MCF 10A (cell line): ENCODE measurements at regions not wholly inside any gene's neighbourhood (a gene's known extent, or its start where the extent isn't known, plus 50 kb on each side); places are given as distances from the start of the nearest gene placed in this dataset.
"Not testable (repeated sequence)": the region's sequence is repeated elsewhere in the genome, so short reads cannot be mapped to it uniquely, and the experiment has no call there.

Source experiments
- BruUV-seq: library from RNA; stranded (reverse); fragments of 400-500 nt; replicated peaks from 2 replicates; lab custom pipeline; 2021; lab: Mats Ljungman, UMichigan
- CTCF ChIA-PET: fragments of 300-600 bp; sonication (Branson Sonifier 250); formaldehyde crosslinking; extraction: SDS; loops from one replicate; lab custom pipeline; 2021; ENCODE audit warnings: antibody characterized with exemption, inconsistent platforms; lab: Yijun Ruan, JAX
- POLR2A ChIA-PET: fragments of 300-600, 350-650 bp; sonication (Branson Sonifier 250); formaldehyde crosslinking; extraction: SDS; loops from one replicate; lab custom pipeline; 2020; ENCODE audit warnings: antibody characterized with exemption, inconsistent platforms; lab: Yijun Ruan, JAX
- DNase-seq: peaks from one replicate; pipeline ENCODE4 v3.0.0-alpha.2; 2018; ENCODE audit not compliant: unreplicated experiment
- H3K27ac Mint-ChIP-seq: one replicate; pipeline ENCODE4 v1.8.0; 2022; ENCODE audit warnings: mild to moderate bottlenecking, low read depth, mixed read lengths; ENCODE audit not compliant: unreplicated experiment
- H3K27me3 Mint-ChIP-seq: one replicate; pipeline ENCODE4 v1.8.0; 2022; ENCODE audit warnings: mixed read lengths; ENCODE audit not compliant: insufficient read depth, unreplicated experiment
- H3K36me3 Mint-ChIP-seq: one replicate; pipeline ENCODE4 v1.8.0; 2022; ENCODE audit warnings: mild to moderate bottlenecking, moderate library complexity, mixed read lengths; ENCODE audit not compliant: insufficient read depth, unreplicated experiment
- H3K4me1 Mint-ChIP-seq: one replicate; pipeline ENCODE4 v1.8.0; 2022; ENCODE audit warnings: mixed read lengths; ENCODE audit not compliant: insufficient read depth, unreplicated experiment
- H3K4me3 Mint-ChIP-seq: one replicate; pipeline ENCODE4 v1.8.0; 2022; ENCODE audit warnings: mild to moderate bottlenecking, moderate library complexity, mixed read lengths; ENCODE audit not compliant: unreplicated experiment
- H3K9me3 Mint-ChIP-seq: one replicate; pipeline ENCODE4 v1.8.0; 2022; ENCODE audit warnings: mixed read lengths; ENCODE audit not compliant: unreplicated experiment
- intact Hi-C: fragments of 100-400 bp; cut with micrococcal nuclease; formaldehyde crosslinking; loops from 2 replicates; pipeline ENCODE4 v1.14.1; 2022
- TF ChIP-seq, protein P1 (sequence below): fragments of 200-600 bp; IDR thresholded peaks from one replicate; pipeline ENCODE4 v1.8.0; 2022; ENCODE audit warnings: antibody characterized with exemption, mild to moderate bottlenecking; ENCODE audit not compliant: unreplicated experiment

GRCh38 chr6:10078581-10078980, 336.3 kb downstream of the TFAP2A start:
- Mint-ChIP-seq H3K4me1 (peaks cover 26% of the 10 kb centered on the region), H3K36me3 (no peaks in the 10 kb centered on the region), H3K4me3 (no peak overlapping the region), H3K27me3 (no peaks in the 10 kb centered on the region), H3K27ac (no peak overlapping the region), H3K9me3 (no peaks in the 10 kb centered on the region)
- intact Hi-C loops, result no loop called here
- DNase-seq, result no peak
- ChIA-PET POLR2A (no interaction called here), CTCF (interaction anchor here (0.6 to 0.8 kb wide), 2 partner anchors 146 to 351 kb away, joined by 3 read pairs; no protein-coding TSS in a partner anchor)
- no TSS peak for BruUV-seq
- TF ChIP-seq, protein P1, sequence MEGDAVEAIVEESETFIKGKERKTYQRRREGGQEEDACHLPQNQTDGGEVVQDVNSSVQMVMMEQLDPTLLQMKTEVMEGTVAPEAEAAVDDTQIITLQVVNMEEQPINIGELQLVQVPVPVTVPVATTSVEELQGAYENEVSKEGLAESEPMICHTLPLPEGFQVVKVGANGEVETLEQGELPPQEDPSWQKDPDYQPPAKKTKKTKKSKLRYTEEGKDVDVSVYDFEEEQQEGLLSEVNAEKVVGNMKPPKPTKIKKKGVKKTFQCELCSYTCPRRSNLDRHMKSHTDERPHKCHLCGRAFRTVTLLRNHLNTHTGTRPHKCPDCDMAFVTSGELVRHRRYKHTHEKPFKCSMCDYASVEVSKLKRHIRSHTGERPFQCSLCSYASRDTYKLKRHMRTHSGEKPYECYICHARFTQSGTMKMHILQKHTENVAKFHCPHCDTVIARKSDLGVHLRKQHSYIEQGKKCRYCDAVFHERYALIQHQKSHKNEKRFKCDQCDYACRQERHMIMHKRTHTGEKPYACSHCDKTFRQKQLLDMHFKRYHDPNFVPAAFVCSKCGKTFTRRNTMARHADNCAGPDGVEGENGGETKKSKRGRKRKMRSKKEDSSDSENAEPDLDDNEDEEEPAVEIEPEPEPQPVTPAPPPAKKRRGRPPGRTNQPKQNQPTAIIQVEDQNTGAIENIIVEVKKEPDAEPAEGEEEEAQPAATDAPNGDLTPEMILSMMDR, result no peak

GRCh38 chr6:10074726-10075125, 340.1 kb downstream of the TFAP2A start:
- H3K4me3 Mint-ChIP-seq, BruUV-seq, intact Hi-C loops, H3K9me3 Mint-ChIP-seq, H3K27me3 Mint-ChIP-seq, H3K4me1 Mint-ChIP-seq, DNase-seq, H3K36me3 Mint-ChIP-seq, H3K27ac Mint-ChIP-seq: not testable (repeated sequence)
- CTCF ChIA-PET, result interaction anchor here (1.2 kb wide), 1 partner anchor 9 kb away, joined by 3 read pairs; no protein-coding TSS in a partner anchor
- POLR2A ChIA-PET, result interaction anchor here (0.5 kb wide), 1 partner anchor 764 kb away, joined by 3 read pairs; the partner anchor contains the start of gene MAK

DNA sequence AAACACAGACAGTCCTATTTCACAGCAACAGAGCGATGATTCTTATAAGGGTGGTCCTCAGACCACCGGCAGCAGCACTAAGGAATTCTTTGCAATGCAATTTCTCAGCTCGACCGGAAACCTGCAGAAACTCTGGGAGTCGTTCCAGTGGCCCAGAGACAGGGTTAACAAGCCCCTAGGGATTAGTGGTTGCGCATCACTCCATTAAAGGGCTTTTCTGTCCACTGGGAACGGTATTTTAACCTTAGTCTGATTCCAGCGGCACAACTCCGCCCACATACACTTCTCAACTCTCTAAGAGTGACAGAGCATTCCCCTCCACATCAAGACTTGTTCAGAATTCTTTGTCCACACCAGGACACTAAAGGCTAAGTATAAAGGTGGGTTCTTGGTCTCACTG, 341.5 kb downstream of the TFAP2A start:
- Mint-ChIP-seq H3K36me3 (no peaks in the 10 kb centered on the region), H3K4me1 (no peaks in the 10 kb centered on the region), H3K27ac (no peak overlapping the region), H3K9me3 (no peaks in the 10 kb centered on the region), H3K27me3 (no peaks in the 10 kb centered on the region), H3K4me3 (no peak overlapping the region)
- BruUV-seq, result no TSS peak
- intact Hi-C loops, result no loop called here
- TF ChIP-seq, protein P1, result no peak
- no peak for DNase-seq
- CTCF ChIA-PET, result interaction anchor here (0.6 to 1.2 kb wide), 3 partner anchors 11 to 896 kb away, joined by 3 read pairs; no protein-coding TSS in a partner anchor
- POLR2A ChIA-PET, result no interaction called here

DNA sequence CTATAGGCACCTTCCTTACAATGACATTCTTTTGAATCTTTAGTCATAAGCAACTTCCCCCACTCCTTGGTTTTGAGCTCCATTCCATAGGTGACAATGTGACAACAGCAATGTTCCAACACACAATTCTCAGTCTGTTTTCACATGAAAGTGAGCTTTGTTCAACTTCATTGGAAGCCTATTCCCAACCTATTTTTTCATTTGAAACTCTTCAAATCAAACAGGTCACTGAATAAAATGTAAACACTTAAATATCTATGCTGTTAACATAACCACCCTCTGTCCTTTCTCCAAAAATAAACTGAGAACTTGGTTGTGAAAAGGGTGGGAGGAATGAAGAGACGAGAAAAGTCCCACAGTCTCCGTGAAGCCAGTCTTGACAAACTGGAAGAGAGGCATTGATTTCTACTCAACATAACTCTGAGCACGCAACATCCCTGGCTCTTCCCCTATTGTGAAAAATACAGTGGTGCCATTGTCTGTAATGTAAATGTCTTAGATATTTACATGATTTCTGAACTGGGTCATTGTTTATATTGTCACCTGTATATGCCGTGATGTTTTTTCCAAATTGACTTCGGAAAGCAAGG, 343.1 kb downstream of the TFAP2A start:
- Mint-ChIP-seq H3K36me3 (no peaks in the 10 kb centered on the region), H3K27me3 (no peaks in the 10 kb centered on the region), H3K4me1 (no peaks in the 10 kb centered on the region), H3K9me3 (no peaks in the 10 kb centered on the region), H3K4me3 (no peak overlapping the region), H3K27ac (no peak overlapping the region)
- no TSS peak for BruUV-seq
- DNase-seq, result no peak
- ChIA-PET POLR2A (interaction anchor here (0.6 kb wide), 1 partner anchor 792 kb away, joined by 3 read pairs; no protein-coding TSS in a partner anchor), CTCF (no interaction called here)
- intact Hi-C loops, result no loop called here
- TF ChIP-seq, protein P1, result no peak
